WERI-Rb-1 (cell line): ENCODE measurements at regions not wholly inside any gene's neighbourhood (a gene's known extent, or its start where the extent isn't known, plus 50 kb on each side); places are given as distances from the start of the nearest gene placed in this dataset.

Experiments used
- DNase-seq: peaks from one replicate; pipeline ENCODE4 v3.0.0-alpha.2; 2020
- H3K27ac ChIP-seq: fragments of 250-450 bp; sonication (Bioruptor Pico); 2 replicates; pipeline ENCODE4 v1.5.1; 2020; ENCODE audit warnings: mild to moderate bottlenecking, moderate library complexity
- H3K27me3 ChIP-seq: fragments of 250-450 bp; sonication (Bioruptor Pico); 2 replicates; pipeline ENCODE4 v1.5.1; 2021; ENCODE audit warnings: mild to moderate bottlenecking, low read depth, moderate library complexity; ENCODE audit not compliant: insufficient read depth, severe bottlenecking
- H3K36me3 ChIP-seq: fragments of 250-450 bp; sonication (Bioruptor Pico); 2 replicates; pipeline ENCODE4 v1.5.1; 2020; ENCODE audit warnings: mild to moderate bottlenecking, moderate library complexity
- H3K4me3 ChIP-seq: 2 replicates; pipeline ENCODE4 v1.5.1; 2011; ENCODE audit warnings: low read depth, mild to moderate bottlenecking, control low read depth, low read length
- H3K9me3 ChIP-seq: fragments of 250-450 bp; sonication (Bioruptor Pico); 2 replicates; pipeline ENCODE4 v1.5.1; 2021; ENCODE audit warnings: mild to moderate bottlenecking, moderate library complexity; ENCODE audit not compliant: severe bottlenecking
- TF ChIP-seq, protein P1 (sequence below): IDR thresholded peaks from 2 replicates; pipeline ENCODE4 v1.5.1; 2011; ENCODE audit warnings: low read depth, mild to moderate bottlenecking, control low read depth, inconsistent platforms, low read length

DNA sequence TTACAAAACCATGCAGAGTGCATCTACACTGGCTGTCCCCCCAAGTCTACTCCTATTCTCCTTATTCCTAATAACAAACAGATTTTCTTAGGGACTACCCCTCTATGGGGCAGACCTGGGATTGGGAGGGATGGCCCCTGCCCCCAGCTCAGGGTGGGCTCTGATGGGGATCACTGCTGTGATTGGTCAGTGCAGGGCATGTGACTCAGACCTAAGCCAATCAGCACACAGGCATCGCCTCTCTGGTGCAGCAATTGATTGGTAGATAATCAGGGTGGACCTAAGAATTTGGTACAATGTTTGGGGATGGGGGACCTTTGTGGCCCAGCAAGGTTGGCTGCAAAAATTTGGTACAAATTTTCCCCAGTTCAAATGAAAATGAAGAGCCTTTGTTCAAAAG is 57.2 kb upstream of the SHANK2 start:
- TF ChIP-seq, protein P1, sequence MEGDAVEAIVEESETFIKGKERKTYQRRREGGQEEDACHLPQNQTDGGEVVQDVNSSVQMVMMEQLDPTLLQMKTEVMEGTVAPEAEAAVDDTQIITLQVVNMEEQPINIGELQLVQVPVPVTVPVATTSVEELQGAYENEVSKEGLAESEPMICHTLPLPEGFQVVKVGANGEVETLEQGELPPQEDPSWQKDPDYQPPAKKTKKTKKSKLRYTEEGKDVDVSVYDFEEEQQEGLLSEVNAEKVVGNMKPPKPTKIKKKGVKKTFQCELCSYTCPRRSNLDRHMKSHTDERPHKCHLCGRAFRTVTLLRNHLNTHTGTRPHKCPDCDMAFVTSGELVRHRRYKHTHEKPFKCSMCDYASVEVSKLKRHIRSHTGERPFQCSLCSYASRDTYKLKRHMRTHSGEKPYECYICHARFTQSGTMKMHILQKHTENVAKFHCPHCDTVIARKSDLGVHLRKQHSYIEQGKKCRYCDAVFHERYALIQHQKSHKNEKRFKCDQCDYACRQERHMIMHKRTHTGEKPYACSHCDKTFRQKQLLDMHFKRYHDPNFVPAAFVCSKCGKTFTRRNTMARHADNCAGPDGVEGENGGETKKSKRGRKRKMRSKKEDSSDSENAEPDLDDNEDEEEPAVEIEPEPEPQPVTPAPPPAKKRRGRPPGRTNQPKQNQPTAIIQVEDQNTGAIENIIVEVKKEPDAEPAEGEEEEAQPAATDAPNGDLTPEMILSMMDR: no peak
- Histone ChIP-seq H3K4me3 (no peak overlapping the region), H3K36me3 (no peaks in the 10 kb centered on the region), H3K9me3 (no peaks in the 10 kb centered on the region), H3K27ac (no peak overlapping the region), H3K27me3 (no peaks in the 10 kb centered on the region)
- no peak for DNase-seq

DNA sequence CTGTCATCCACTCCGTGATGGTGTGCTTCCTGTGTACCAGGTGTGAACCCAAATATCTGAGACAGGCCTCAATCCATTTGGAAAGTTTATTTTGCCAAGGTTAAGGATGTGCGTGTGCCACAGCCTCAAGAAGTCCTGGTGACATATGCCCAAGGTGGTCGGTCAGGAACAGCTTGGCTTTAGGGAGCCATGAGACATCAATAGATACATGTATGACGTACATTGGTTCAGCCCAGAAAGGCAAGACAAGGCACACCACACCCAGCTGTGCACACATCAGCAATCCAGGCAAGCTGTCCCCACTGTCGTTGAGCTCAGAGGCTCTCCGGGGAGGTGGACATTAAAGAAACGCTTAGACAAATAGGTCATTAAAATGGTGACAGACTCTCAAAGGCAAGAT is 56.8 kb upstream of the SHANK2 start:
- Histone ChIP-seq H3K27me3 (no peaks in the 10 kb centered on the region), H3K27ac (no peak overlapping the region), H3K36me3 (no peaks in the 10 kb centered on the region), H3K9me3 (no peaks in the 10 kb centered on the region), H3K4me3 (no peak overlapping the region)
- TF ChIP-seq, protein P1: no peak
- no peak for DNase-seq

DNA sequence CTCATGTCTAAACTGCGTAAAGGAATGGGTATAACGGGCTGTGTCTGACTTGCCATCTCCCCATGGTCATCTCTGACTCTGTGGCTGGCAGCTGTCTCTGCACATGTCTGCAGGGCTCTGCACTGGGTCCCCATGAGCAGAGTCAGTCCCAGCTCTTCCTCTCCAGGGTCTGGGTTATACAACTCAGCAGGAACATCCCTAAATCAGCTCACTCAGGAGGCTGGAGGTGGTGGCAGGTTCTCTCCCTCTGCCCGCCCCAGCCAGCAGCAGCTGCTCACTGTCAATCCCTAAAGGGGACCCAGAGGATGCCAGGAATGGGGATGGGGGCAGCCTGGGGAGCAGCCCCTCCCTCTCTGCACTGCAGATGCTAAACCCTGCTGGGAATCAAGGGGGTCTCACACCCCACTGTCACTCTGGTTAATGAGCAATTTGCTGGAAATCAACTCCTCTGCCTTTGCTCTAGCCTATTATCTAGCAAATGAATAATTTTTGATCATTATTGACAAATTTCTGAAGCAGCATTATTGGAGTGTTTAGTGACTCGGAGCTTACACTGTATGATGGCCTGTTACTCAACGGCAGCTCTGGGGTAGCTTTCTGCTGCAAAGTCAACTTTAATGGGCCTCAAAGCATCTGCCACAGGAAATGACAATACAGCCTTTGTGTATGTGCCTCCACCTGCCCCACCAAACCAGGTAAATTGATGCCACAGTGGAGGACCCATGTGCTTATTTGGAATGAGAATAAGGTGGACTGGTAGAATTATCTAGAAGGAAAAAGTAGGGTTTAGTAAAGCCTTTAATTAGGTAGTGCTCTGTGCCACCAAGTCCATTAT is 55.7 kb upstream of the SHANK2 start:
- Histone ChIP-seq H3K36me3 (no peaks in the 10 kb centered on the region), H3K4me3 (no peak overlapping the region), H3K27me3 (no peaks in the 10 kb centered on the region), H3K9me3 (no peaks in the 10 kb centered on the region), H3K27ac (no peak overlapping the region)
- DNase-seq: no peak
- TF ChIP-seq, protein P1: no peak

DNA sequence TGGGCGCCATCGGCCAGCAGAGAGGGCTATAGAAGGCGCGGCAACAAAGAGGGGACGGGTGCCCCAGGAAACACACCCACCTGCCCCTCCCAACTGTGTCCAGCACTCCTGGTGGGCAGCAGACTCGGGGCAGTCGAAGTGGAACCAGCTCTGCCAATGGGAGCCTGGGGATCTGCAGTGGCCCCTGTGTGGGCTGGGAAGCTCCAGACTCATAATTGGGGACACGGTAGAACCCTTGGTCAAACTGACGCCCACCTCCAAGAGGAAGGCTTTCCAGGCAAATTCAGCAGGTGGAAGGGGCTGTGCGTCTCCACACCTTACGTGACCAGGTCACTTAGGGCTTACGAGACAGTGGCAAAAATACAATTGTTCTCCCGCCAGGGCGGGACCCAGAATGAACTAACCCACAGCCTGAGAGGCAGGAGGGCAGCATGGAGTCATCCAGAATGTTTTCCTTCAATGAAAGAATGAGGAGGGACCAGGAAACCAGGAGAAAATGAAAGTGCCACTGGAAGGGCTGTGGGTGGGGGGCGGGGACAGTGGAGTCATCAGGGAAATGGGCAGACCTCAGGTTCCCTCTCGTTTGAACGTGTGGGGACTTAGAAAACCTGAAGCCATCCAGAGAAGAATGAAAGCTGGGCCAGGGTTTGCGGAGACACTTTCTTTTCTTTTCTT is 53.2 kb upstream of the SHANK2 start:
- H3K9me3 ChIP-seq: no peaks in the 10 kb centered on the region
- no peaks in the 10 kb centered on the region for H3K36me3 ChIP-seq
- TF ChIP-seq, protein P1: no peak
- H3K4me3 ChIP-seq: no peak overlapping the region
- no peak for DNase-seq
- no peak overlapping the region for H3K27ac ChIP-seq
- H3K27me3 ChIP-seq: no peaks in the 10 kb centered on the region

DNA sequence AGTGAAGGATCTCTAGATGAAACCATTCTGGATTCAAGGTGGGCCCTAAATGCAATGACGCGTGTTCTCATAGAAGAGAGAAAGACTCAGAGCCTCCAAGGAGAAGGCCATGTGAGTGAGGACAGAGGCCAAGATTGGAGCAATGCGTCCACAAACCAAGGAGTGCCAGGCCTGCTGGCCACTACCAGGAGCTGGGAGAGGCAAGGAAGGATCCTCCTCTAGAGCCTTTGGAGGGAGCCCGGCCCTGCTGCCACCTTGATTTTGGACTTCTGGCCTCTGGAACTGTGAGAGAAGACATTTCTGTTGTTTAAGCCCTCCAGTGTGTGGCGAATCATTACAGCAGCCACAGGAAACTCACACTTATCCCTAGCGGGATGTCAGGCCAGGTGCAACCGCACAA is 52.7 kb upstream of the SHANK2 start:
- H3K36me3 ChIP-seq: no peaks in the 10 kb centered on the region
- no peak overlapping the region for H3K27ac ChIP-seq
- DNase-seq: no peak
- H3K9me3 ChIP-seq: no peaks in the 10 kb centered on the region
- H3K27me3 ChIP-seq: no peaks in the 10 kb centered on the region
- no peak overlapping the region for H3K4me3 ChIP-seq
- TF ChIP-seq, protein P1: no peak

DNA sequence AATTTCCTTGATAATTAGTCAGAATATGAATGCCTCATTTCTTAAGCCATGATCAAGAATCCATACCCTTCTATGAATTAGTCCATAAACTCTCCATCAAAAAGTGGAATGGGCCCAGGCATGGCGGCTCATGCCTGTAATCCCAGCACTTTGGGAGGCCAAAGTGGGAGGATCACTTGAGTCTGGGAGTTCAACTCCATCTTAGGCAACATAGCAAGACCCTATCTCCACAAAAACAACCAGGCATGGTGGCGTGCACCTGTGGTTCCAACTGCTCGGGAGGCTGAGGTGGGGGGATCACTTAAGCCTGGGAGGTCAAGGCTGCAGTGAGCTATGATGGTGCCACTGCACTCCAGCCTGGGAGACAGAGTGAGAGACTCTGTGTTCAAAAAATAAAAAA is 52.1 kb upstream of the SHANK2 start:
- Histone ChIP-seq H3K9me3 (no peaks in the 10 kb centered on the region), H3K36me3 (no peaks in the 10 kb centered on the region), H3K4me3 (no peak overlapping the region), H3K27me3 (no peaks in the 10 kb centered on the region), H3K27ac (no peak overlapping the region)
- DNase-seq: no peak
- TF ChIP-seq, protein P1: no peak
